Heart left ventricle (tissue), 16 donors: ENCODE measurements at regions not wholly inside any gene's neighbourhood (a gene's known extent, or its start where the extent isn't known, plus 50 kb on each side); places are given as distances from the start of the nearest gene placed in this dataset.

Experiments
- ATAC-seq, 4 donors: fragments of 200-7000 bp; cut with Tn5 transposase; one replicate each; pipeline ENCODE4 v1.9.1; 2020 to 2022; ENCODE audit warnings: moderate library complexity in 4 of 4, mild to moderate bottlenecking in 3 of 4, moderate number of reproducible peaks in 1 of 4
- DNase-seq, 5 donors: peaks; one replicate each; pipeline ENCODE4 v3.0.0-alpha.2; 2020
- H3K27ac ChIP-seq, 12 donors: fragments of 200-600 bp; sonication (generic) in 4 of 12; one replicate each; pipeline versions ENCODE4 v1.5.0 to v1.8.0; 2016 to 2022; ENCODE audit warnings: mild to moderate bottlenecking in 2 of 12
- H3K27me3 ChIP-seq, 9 donors: fragments of 200-600 bp; sonication (generic) in 2 of 9; one replicate each; pipeline versions ENCODE4 v1.5.1 to v1.8.0; 2016 to 2022; ENCODE audit warnings: mild to moderate bottlenecking in 3 of 9
- H3K36me3 ChIP-seq, 9 donors: fragments of 200-600 bp; sonication (generic) in 2 of 9; one replicate each; pipeline versions ENCODE4 v1.5.0 to v1.8.0; 2018 to 2022; ENCODE audit warnings: mild to moderate bottlenecking in 2 of 9
- H3K4me1 ChIP-seq, 12 donors: fragments of 200-600 bp; sonication (generic) in 4 of 12; one replicate each; pipeline versions ENCODE4 v1.5.0 to v1.8.0; 2016 to 2022; ENCODE audit warnings: mild to moderate bottlenecking in 3 of 12
- H3K4me3 ChIP-seq, 12 donors: fragments of 200-600 bp; sonication (generic) in 4 of 12; one replicate each; pipeline versions ENCODE4 v1.5.0 to v1.8.0; 2017 to 2022; ENCODE audit warnings: mild to moderate bottlenecking in 9 of 12, moderate library complexity in 4 of 12
- H3K9me3 ChIP-seq, 12 donors: fragments of 200-600 bp; sonication (generic) in 4 of 12; one replicate each; pipeline versions ENCODE4 v1.5.0 to v1.8.0; 2016 to 2022; ENCODE audit warnings: mild to moderate bottlenecking in 1 of 12
- POLR2A ChIP-seq, 2 donors: fragments of 450-650 bp; IDR thresholded peaks; one replicate each; pipeline ENCODE4 v1.6.1; 2017; ENCODE audit warnings: antibody characterized with exemption in 2 of 2, mild to moderate bottlenecking in 2 of 2, moderate library complexity in 2 of 2
- WGBS, 4 donors: extraction: QIAGEN DNeasy Blood & Tissue Kit in 2 of 4; methylation state at CpG; one replicate each; pipeline versions ENCODE4 v1.1.5 to v1.1.7; 2013 to 2018; 5-methylcytosine and 5-hydroxymethylcytosine counted together
- intact Hi-C, 10 donors: fragments of 100-400 bp; cut with DNase I; formaldehyde crosslinking; loops; one replicate each; pipeline versions ENCODE4 v1.11.1 to v1.14.2; 2022
- TF ChIP-seq, protein P1 (sequence below), 12 donors: fragments of 200-600 bp; sonication (generic) in 4 of 12; IDR thresholded peaks; one replicate each; pipeline versions ENCODE4 v1.5.0 to v1.8.0; 2018 to 2022; ENCODE audit warnings: antibody characterized with exemption in 12 of 12, mild to moderate bottlenecking in 5 of 12
- donor health status: ischemic (EF 13 %, LVEDD 7.1; RV severe dilation, severe dysfunction).
- donor health status: healthy with polysubstance abuse.
- donor health status: DM: no; HTN: yes; CAD: no.
- donor health status: DM: no; HTN: no; CAD: no.
- donor health status: ischemic (EF 25% LVEDD 6.9; RV normal size, moderate dysfunction).
- donor health status: ischemic (EF 25% LVEDD 5.7; RV mildly dilated, moderate dysfunction).
- donor health status: healthy.
- donor health status: DM: yes; HTN: yes; CAD: no.
- donor health status: ischemic (EF 35%, LVEDD 5.7; RV mildly dilated, moderate dysfunction).
- donor health status: nonischemic (EF 11% LVEDD 7.7; RV severe dilation, severe dysfunction).
- donor health status: DM: yes; HTN: yes; CAD: no.
- donor health status: PGD.
- donor health status: ischemic (EF 29% LVEDD 5.4; RV normal size, mild dysfunction).
- donor health status: nonischemic (EF 23%, LVEDD 6.1; RV moderate dilation, normal function).

DNA sequence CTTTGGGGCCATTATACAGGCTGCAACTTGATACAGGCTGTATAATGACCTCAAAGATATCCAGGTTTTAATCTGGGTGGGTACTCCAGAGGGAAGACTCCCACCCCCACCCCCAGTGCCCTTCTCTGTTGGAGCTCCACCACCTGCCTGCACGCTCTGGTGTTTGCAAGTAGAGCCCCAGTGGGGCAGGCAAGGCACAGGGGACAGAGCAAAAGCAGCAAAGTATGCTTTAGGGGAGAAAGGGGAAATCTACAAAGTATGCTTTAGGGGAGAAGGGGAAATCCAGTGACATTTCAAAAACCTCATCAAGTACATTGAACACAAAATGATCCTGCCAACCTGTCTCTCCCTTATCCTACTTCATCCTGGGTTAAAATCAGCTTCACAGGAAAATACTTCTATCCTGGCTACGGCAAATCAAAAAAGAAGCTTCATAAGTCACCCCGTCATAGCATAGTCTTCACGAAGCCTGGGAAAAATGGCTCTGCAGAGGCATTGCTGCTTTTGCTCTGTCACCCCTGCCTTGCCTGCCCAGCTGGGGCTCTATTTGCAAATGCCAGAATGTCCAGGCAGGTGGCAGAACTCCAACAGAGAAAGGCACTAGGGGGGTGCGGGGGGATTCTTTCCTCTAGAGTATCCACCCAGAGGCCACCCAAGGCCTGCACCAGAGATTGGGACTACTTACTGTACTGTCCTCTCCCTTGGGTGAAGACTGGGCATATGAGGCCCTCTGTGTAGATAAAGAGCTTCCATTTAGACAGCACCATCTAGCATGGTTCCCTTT lies 60.9 kb upstream of the ATP11B start:
- intact Hi-C loops: loop anchor here in 1 of 10 donors (5.0 kb wide), 1 partner anchor 55 kb away; no protein-coding TSS in a partner anchor
- WGBS, 4 donors: 72 to 87% (median 78%) methylated on average over 4 to 5 of the region's 5 CpGs

DNA sequence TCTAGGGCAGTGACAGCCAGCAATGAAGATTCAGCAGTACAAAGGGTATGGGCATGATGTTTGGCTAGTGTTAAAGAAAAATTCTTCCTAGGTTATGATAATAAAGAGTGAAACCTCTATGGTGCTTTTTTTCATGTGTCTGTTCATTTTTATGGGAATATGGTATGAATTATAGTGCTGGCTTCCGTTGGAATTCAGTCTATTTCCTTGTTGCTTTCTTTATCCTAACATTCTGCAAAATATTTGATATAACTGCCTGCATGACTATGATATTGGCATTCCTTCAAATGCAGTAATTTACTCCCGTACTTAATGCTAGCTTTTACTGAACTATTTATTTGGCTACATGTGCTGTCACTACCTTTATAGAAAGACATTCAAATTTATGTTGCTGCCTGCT lies 57.6 kb upstream of the ATP11B start:
- TF ChIP-seq, protein P1, sequence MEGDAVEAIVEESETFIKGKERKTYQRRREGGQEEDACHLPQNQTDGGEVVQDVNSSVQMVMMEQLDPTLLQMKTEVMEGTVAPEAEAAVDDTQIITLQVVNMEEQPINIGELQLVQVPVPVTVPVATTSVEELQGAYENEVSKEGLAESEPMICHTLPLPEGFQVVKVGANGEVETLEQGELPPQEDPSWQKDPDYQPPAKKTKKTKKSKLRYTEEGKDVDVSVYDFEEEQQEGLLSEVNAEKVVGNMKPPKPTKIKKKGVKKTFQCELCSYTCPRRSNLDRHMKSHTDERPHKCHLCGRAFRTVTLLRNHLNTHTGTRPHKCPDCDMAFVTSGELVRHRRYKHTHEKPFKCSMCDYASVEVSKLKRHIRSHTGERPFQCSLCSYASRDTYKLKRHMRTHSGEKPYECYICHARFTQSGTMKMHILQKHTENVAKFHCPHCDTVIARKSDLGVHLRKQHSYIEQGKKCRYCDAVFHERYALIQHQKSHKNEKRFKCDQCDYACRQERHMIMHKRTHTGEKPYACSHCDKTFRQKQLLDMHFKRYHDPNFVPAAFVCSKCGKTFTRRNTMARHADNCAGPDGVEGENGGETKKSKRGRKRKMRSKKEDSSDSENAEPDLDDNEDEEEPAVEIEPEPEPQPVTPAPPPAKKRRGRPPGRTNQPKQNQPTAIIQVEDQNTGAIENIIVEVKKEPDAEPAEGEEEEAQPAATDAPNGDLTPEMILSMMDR (IDR thresholded peaks at IDR 0.05): no peak
- no peak for TF ChIP-seq POLR2A (IDR thresholded peaks at IDR 0.05)

More for the DNA sequence above, 60.9 kb upstream of the ATP11B start:
- H3K27ac ChIP-seq: no peak overlapping the region
- H3K27me3 ChIP-seq: peaks cover 0 to 8% (median 0%) of the 10 kb centered on the region in 9 donors
- H3K9me3 ChIP-seq: no peaks in the 10 kb centered on the region
- TF ChIP-seq POLR2A (IDR thresholded peaks at IDR 0.05): no peak
- TF ChIP-seq, protein P1 (IDR thresholded peaks at IDR 0.05): no peak
- no peak overlapping the region for H3K4me3 ChIP-seq
- ATAC-seq: no peak
- no peak for DNase-seq
- no peaks in the 10 kb centered on the region for H3K4me1 ChIP-seq
- H3K36me3 ChIP-seq: no peaks in the 10 kb centered on the region

DNA sequence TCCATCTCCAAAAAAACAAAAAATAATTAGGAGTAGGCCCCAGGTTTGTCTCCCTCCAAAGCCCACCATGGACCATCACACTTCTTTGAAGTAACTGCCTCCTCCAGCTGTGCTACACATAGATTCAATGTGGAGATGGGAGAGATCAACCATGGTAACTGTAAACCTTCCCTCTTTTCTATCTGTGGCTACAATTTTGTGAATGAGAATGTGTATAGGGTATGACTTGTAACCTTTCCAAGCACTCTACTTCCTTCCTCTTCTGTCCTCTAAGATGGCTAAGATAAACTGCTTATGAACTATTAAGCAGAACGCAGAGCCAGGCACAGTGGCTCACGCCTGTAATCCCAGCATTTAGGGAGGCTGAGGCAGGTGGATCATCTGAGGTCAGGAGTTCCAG lies 55.5 kb upstream of the ATP11B start:
- Histone ChIP-seq H3K27ac (no peak overlapping the region), H3K4me3 (no peak overlapping the region), H3K4me1 (no peaks in the 10 kb centered on the region), H3K36me3 (no peaks in the 10 kb centered on the region), H3K27me3 (peaks cover 0 to 18% (median 2%) of the 10 kb centered on the region in 9 donors), H3K9me3 (no peaks in the 10 kb centered on the region)
- no peak for TF ChIP-seq POLR2A (IDR thresholded peaks at IDR 0.05)
- intact Hi-C loops: no loop called here
- ATAC-seq (no peak), DNase-seq (no peak)
- WGBS, 4 donors: 80 to 88% (median 85%) methylated on average over 2 of the region's 2 CpGs

More for the DNA sequence above, 57.6 kb upstream of the ATP11B start:
- no peaks in the 10 kb centered on the region for H3K36me3 ChIP-seq
- no peak for DNase-seq
- intact Hi-C loops: no loop called here
- no peaks in the 10 kb centered on the region for H3K4me1 ChIP-seq
- no peak overlapping the region for H3K4me3 ChIP-seq
- WGBS, 4 donors: 28 to 65% (median 54%) methylated on average over 2 of the region's 2 CpGs
- no peak for ATAC-seq
- peaks cover 0 to 11% (median 2%) of the 10 kb centered on the region in 9 donors for H3K27me3 ChIP-seq
- H3K9me3 ChIP-seq: no peaks in the 10 kb centered on the region
- H3K27ac ChIP-seq: no peak overlapping the region

DNA sequence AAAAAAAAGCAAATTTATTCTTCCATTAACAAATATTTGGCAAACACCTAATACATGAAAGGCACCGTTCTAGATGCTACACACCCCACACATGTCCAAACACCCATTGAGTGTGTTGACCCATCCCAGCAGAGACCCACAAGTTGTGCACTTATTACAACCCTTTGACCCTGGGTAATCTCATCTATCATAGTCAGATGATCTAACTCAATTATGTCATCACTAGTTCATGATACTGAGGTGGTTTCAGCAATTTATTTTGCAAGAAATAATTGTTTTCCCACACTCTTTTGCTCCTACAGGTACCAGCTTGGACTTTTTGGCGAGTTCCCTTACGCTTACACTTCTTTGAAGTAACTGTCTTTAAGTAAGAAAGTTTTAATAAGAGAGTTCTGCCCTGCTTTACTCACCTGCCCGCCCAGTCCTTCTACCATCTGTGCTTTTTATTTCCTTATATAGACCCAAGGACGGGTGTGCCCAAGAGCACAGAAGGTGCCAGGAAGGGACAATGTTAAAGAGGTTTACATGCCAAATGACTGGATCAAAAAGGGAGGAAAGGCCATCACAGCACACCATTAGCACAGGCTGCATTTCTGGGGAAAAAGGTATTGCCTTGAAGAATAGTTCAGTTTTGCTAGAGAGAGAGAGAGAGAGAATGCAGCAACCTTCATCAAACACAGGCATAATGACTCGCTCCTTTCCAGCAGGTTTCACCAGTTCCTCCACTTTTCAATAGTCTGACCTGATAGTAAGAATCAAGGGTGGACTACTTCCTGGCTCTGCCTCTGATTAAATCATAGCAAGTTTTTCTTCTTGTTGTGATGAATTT lies 54.5 kb upstream of the ATP11B start:
- TF ChIP-seq POLR2A (IDR thresholded peaks at IDR 0.05): no peak
- TF ChIP-seq, protein P1 (IDR thresholded peaks at IDR 0.05): no peak
- H3K27me3 ChIP-seq: peaks cover 0 to 18% (median 2%) of the 10 kb centered on the region in 9 donors
- no peaks in the 10 kb centered on the region for H3K4me1 ChIP-seq
- no peaks in the 10 kb centered on the region for H3K36me3 ChIP-seq
- no peaks in the 10 kb centered on the region for H3K9me3 ChIP-seq
- no peak overlapping the region for H3K27ac ChIP-seq
- ATAC-seq (no peak), DNase-seq (no peak)
- no peak overlapping the region for H3K4me3 ChIP-seq
- intact Hi-C loops: no loop called here
- WGBS, 4 donors: 84 to 88% (median 85%) methylated on average over 6 of the region's 6 CpGs
